Lung (tissue), 11 donors: ENCODE measurements at regions not wholly inside any gene's neighbourhood (a gene's known extent, or its start where the extent isn't known, plus 50 kb on each side); places are given as distances from the start of the nearest gene placed in this dataset.

Experiments used
- ATAC-seq: fragments of 200-7000 bp; cut with Tn5 transposase; one replicate; pipeline ENCODE4 v1.9.1; 2020; ENCODE audit warnings: moderate number of reproducible peaks; ENCODE audit not compliant: insufficient read depth, low FRiP score
- DNase-seq, 3 donors: peaks; one replicate each; pipeline ENCODE4 v3.0.0-alpha.2; 2013 to 2017
- H3K27ac ChIP-seq, 2 donors: one replicate each; pipeline ENCODE4 v1.5.1; 2013; ENCODE audit warnings: mild to moderate bottlenecking in 2 of 2, moderate library complexity in 2 of 2, control low read depth in 1 of 2, inconsistent platforms in 1 of 2, low read depth in 1 of 2, low read length in 1 of 2
- H3K27me3 ChIP-seq, 3 donors: one replicate each; pipeline ENCODE4 v1.5.1; 2013; ENCODE audit warnings: low read length in 2 of 3; ENCODE audit not compliant: control insufficient read depth in 3 of 3, insufficient read depth in 3 of 3
- H3K36me3 ChIP-seq, 4 donors: one replicate each; pipeline ENCODE4 v1.5.1; 2013; ENCODE audit warnings: low read length in 4 of 4, mild to moderate bottlenecking in 1 of 4, moderate library complexity in 1 of 4; ENCODE audit not compliant: control insufficient read depth in 4 of 4, insufficient read depth in 4 of 4
- H3K4me1 ChIP-seq, 5 donors: one replicate each; pipeline ENCODE4 v1.5.1; 2013; ENCODE audit warnings: low read length in 5 of 5, mild to moderate bottlenecking in 2 of 5, moderate library complexity in 1 of 5; ENCODE audit not compliant: control insufficient read depth in 5 of 5, insufficient read depth in 5 of 5
- H3K4me3 ChIP-seq: one replicate; pipeline ENCODE4 v1.5.1; 2013; ENCODE audit warnings: mild to moderate bottlenecking, control low read depth, moderate library complexity
- H3K9ac ChIP-seq, 2 donors: one replicate each; pipeline ENCODE4 v1.5.1; 2013; ENCODE audit warnings: low read length in 2 of 2, control low read depth in 1 of 2; ENCODE audit not compliant: insufficient read depth in 1 of 2
- H3K9me3 ChIP-seq, 4 donors: one replicate each; pipeline ENCODE4 v1.5.1; 2013; ENCODE audit warnings: low read length in 3 of 4, mild to moderate bottlenecking in 1 of 4, moderate library complexity in 1 of 4; ENCODE audit not compliant: control insufficient read depth in 4 of 4, insufficient read depth in 3 of 4
- CTCF ChIP-seq: IDR thresholded peaks from 2 replicates; pipeline ENCODE4 v1.5.1; 2012; ENCODE audit warnings: mild to moderate bottlenecking; ENCODE audit errors: control extremely low read depth, extremely low read depth
- WGBS, 2 donors: extraction: QIAGEN DNeasy Blood & Tissue Kit; methylation state at CpG; one replicate each; pipeline ENCODE4 v1.1.7; 2013; 5-methylcytosine and 5-hydroxymethylcytosine counted together
- donor health status: control.
- donor health status: control.
- donor health status: Bipolar disorder and iron deficiency.
- donor health status: healthy.
- donor health status: DM: yes; HTN: yes; CAD: no.

GRCh38 chrX:2589186-2590020, 88.6 kb upstream of the DHRSX start:
- Histone ChIP-seq H3K27me3 (peaks cover 5 to 28% (median 15%) of the 10 kb centered on the region in 3 donors), H3K4me3 (no peak overlapping the region), H3K9ac (no peak overlapping the region), H3K4me1 (no peaks in the 10 kb centered on the region), H3K36me3 (no peaks in the 10 kb centered on the region), H3K27ac (no peak overlapping the region), H3K9me3 (no peaks in the 10 kb centered on the region)
- no peak for DNase-seq
- no peak for TF ChIP-seq CTCF
- WGBS, 2 donors = 72 to 82% methylated on average over 9 of the region's 9 CpGs
- ATAC-seq = no peak

- 95 to 96% methylated on average over 4 of the region's 4 CpGs for WGBS, 2 donors
- no peak for DNase-seq
- Histone ChIP-seq H3K27ac (no peak overlapping the region), H3K36me3 (no peaks in the 10 kb centered on the region), H3K27me3 (peaks cover 15 to 31% (median 18%) of the 10 kb centered on the region in 3 donors), H3K9ac (no peak overlapping the region), H3K4me3 (no peak overlapping the region), H3K9me3 (no peaks in the 10 kb centered on the region), H3K4me1 (peaks cover 0 to 4% (median 0%) of the 10 kb centered on the region in 5 donors)
- no peak for ATAC-seq
- TF ChIP-seq CTCF = no peak
These were observed 87.3 kb upstream of the DHRSX start for GRCh38 chrX:2588049-2588448.

- WGBS, 2 donors = 49 to 62% methylated on average over 4 of the region's 4 CpGs
- no peak for ATAC-seq
- H3K4me1 ChIP-seq = peaks cover 0 to 4% (median 0%) of the 10 kb centered on the region in 5 donors
- H3K36me3 ChIP-seq = no peaks in the 10 kb centered on the region
- H3K9ac ChIP-seq = no peak overlapping the region
- no peak overlapping the region for H3K27ac ChIP-seq
- TF ChIP-seq CTCF = no peak
- H3K27me3 ChIP-seq = peaks cover 16 to 35% (median 25%) of the 10 kb centered on the region in 3 donors
- no peaks in the 10 kb centered on the region for H3K9me3 ChIP-seq
- no peak for DNase-seq
- no peak overlapping the region for H3K4me3 ChIP-seq
These were observed 86.4 kb upstream of the DHRSX start for GRCh38 chrX:2587146-2587545.
